WERI-Rb-1 (cell line): ENCODE measurements at regions not wholly inside any gene's neighbourhood (a gene's known extent, or its start where the extent isn't known, plus 50 kb on each side); places are given as distances from the start of the nearest gene placed in this dataset.

Experiments
- DNase-seq: peaks from one replicate; pipeline ENCODE4 v3.0.0-alpha.2; 2020
- H3K27ac ChIP-seq: fragments of 250-450 bp; sonication (Bioruptor Pico); 2 replicates; pipeline ENCODE4 v1.5.1; 2020; ENCODE audit warnings: mild to moderate bottlenecking, moderate library complexity
- H3K27me3 ChIP-seq: fragments of 250-450 bp; sonication (Bioruptor Pico); 2 replicates; pipeline ENCODE4 v1.5.1; 2021; ENCODE audit warnings: mild to moderate bottlenecking, low read depth, moderate library complexity; ENCODE audit not compliant: insufficient read depth, severe bottlenecking
- H3K36me3 ChIP-seq: fragments of 250-450 bp; sonication (Bioruptor Pico); 2 replicates; pipeline ENCODE4 v1.5.1; 2020; ENCODE audit warnings: mild to moderate bottlenecking, moderate library complexity
- H3K4me3 ChIP-seq: 2 replicates; pipeline ENCODE4 v1.5.1; 2011; ENCODE audit warnings: low read depth, mild to moderate bottlenecking, control low read depth, low read length
- H3K9me3 ChIP-seq: fragments of 250-450 bp; sonication (Bioruptor Pico); 2 replicates; pipeline ENCODE4 v1.5.1; 2021; ENCODE audit warnings: mild to moderate bottlenecking, moderate library complexity; ENCODE audit not compliant: severe bottlenecking
- TF ChIP-seq, protein P1 (sequence below): IDR thresholded peaks from 2 replicates; pipeline ENCODE4 v1.5.1; 2011; ENCODE audit warnings: low read depth, mild to moderate bottlenecking, control low read depth, inconsistent platforms, low read length

DNA sequence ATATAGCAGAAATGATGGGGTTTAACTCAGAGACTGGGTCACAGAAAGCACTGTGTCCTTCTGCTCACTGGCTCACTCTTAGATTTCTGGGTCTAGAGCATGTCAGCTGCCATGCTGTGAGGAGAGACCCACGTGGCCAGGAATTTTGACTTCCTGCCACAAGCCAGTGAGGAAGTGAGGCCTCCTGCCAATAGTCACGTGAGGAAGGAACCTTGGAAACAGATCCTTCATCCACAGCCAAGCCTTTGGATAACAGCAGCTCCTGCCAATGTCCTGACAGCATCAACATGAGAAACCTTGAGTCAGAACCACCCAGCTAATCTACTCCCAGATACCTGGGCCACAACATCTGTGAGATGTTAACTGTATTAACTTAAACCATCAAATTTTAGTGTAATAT is 114.5 kb upstream of the PLPPR5 start:
- TF ChIP-seq, protein P1, sequence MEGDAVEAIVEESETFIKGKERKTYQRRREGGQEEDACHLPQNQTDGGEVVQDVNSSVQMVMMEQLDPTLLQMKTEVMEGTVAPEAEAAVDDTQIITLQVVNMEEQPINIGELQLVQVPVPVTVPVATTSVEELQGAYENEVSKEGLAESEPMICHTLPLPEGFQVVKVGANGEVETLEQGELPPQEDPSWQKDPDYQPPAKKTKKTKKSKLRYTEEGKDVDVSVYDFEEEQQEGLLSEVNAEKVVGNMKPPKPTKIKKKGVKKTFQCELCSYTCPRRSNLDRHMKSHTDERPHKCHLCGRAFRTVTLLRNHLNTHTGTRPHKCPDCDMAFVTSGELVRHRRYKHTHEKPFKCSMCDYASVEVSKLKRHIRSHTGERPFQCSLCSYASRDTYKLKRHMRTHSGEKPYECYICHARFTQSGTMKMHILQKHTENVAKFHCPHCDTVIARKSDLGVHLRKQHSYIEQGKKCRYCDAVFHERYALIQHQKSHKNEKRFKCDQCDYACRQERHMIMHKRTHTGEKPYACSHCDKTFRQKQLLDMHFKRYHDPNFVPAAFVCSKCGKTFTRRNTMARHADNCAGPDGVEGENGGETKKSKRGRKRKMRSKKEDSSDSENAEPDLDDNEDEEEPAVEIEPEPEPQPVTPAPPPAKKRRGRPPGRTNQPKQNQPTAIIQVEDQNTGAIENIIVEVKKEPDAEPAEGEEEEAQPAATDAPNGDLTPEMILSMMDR = no peak
- H3K27me3 ChIP-seq = no peaks in the 10 kb centered on the region

DNA sequence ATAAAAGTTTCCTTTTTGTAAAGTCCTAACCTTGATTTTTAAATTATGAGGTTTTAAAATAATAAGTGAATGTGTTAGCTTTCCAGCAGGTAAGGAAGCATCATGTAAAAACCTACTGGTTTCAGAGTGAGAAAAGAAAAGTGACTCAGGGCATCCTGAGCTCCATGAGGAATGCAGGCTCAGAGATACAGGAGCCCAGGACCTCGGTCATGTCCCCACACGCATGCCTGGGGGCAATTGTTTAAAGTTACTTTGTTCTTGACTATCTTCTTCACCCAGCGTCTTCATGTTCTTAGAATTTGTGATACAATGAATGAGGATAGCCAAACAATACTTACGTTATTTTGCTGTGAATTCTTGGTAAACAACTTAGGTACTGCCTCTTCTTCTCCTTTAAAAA is 117.4 kb upstream of the PLPPR5 start:
- H3K36me3 ChIP-seq = no peaks in the 10 kb centered on the region
- no peaks in the 10 kb centered on the region for H3K9me3 ChIP-seq
- no peaks in the 10 kb centered on the region for H3K27me3 ChIP-seq
- H3K4me3 ChIP-seq = no peak overlapping the region
- DNase-seq = no peak
- TF ChIP-seq, protein P1 = no peak
- H3K27ac ChIP-seq = no peak overlapping the region

More for the DNA sequence above, 114.5 kb upstream of the PLPPR5 start:
- Histone ChIP-seq H3K27ac (no peak overlapping the region), H3K4me3 (no peak overlapping the region), H3K36me3 (no peaks in the 10 kb centered on the region), H3K9me3 (no peaks in the 10 kb centered on the region)
- no peak for DNase-seq

DNA sequence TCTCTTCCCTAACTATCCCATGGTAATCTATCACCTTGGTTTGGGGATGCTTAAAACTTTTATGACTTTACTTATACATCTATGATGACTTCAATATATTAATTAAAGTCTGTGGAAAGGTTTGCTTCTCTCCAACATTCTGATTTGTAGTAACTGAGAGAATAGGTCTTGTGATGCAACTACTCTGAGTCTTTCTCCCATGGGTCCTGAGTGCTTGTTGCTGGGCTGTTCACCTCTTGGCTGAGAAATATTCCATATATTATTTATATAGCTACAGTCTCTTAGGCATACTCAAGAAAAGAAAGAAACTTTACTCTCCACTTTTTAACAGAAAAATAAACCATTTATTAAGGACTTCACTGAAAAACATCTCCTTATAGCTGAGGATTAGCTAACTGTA is 119.3 kb upstream of the PLPPR5 start:
- DNase-seq = no peak
- Histone ChIP-seq H3K9me3 (no peaks in the 10 kb centered on the region), H3K4me3 (no peak overlapping the region), H3K27me3 (no peaks in the 10 kb centered on the region), H3K27ac (no peak overlapping the region), H3K36me3 (no peaks in the 10 kb centered on the region)
- TF ChIP-seq, protein P1 = no peak

DNA sequence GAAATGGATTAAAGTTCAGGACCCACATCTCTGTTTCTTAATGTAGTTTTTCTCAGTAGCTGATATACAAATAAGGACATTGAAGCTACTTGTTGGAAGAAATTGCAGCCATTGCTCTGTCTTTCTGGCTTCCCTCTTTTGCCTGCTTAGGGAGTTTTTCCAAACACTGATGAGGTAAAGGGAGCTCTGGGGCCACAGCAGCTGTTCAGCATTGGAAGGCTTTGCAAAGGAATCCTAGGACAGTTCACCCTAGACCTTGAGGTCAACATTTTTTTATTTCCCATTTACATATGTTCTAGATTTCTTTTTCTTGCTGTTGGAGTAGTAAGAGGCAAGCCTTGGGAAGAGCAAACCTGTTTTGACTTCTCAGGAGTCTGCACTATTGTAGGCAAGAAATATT is 126.9 kb upstream of the PLPPR5 start:
- no peaks in the 10 kb centered on the region for H3K9me3 ChIP-seq

DNA sequence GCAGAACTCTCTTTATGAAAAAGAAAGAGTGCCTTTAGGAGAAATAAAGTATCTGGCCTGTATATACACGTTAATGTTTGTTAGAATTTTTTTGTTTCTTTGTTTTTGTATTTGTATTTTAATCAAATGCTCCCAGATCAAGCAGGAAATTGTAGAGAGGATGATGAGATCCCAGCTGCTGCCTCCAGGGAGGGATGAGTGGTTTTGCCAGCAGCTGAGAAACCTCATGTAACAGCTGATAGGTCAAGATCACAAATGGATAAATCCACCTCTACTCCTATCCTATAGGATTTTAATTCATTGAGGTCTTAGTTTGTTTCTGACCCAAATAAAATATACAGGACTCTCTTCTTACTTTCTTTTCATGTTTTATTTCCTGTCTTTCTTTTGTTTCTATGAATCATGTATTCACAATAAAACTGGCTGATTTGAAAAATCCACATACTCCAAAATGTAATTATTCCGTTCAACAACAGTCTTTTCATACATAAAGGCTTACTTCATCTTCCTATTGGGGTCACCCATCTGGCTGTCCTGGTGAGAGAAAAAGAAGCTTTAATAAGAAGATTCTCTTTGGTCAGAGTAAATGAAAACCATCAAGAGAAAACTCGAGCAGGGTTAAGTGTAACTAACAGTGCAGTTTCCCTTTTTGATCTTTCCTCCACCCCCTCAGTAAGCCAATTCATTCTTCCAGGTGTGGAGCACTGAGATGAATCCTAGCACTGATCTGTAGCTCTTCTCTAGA is 129.3 kb upstream of the PLPPR5 start:
- H3K27me3 ChIP-seq = no peaks in the 10 kb centered on the region
- H3K9me3 ChIP-seq = no peaks in the 10 kb centered on the region
- DNase-seq = no peak
- H3K27ac ChIP-seq = no peak overlapping the region
- no peaks in the 10 kb centered on the region for H3K36me3 ChIP-seq
- no peak overlapping the region for H3K4me3 ChIP-seq
- TF ChIP-seq, protein P1 = no peak

More for the DNA sequence above, 126.9 kb upstream of the PLPPR5 start:
- TF ChIP-seq, protein P1 = no peak
- Histone ChIP-seq H3K36me3 (no peaks in the 10 kb centered on the region), H3K4me3 (no peak overlapping the region), H3K27me3 (no peaks in the 10 kb centered on the region), H3K27ac (no peak overlapping the region)
- no peak for DNase-seq
